ENCODE measurements at regions not wholly inside any gene's neighbourhood (a gene's known extent, or its start where the extent isn't known, plus 50 kb on each side); places are given as distances from the start of the nearest gene placed in this dataset.

- Histone ChIP-seq H4K20me1 (ENCODE audit: insufficient read depth) (no peaks in the 10 kb centered on the region), H3K4me2 (ENCODE audit: low read length) (no peak overlapping the region), H3K9me2 (ENCODE audit: insufficient read depth, low read length) (no peaks in the 10 kb centered on the region), H3K79me2 (replicated peaks; ENCODE audit: insufficient read depth, low read length) (no peaks in the 10 kb centered on the region), H3K9me3 (ENCODE audit: low read length) (no peaks in the 10 kb centered on the region), H3K36me3 (ENCODE audit: insufficient read depth, low read length) (no peaks in the 10 kb centered on the region), H2AFZ (ENCODE audit: low read depth, low read length) (no peak overlapping the region), H3K27ac (ENCODE audit: low read length) (no peak overlapping the region), H3K27me3 (ENCODE audit: insufficient read depth, low read depth, low read length) (no peaks in the 10 kb centered on the region), H3F3A (ENCODE audit: insufficient read depth, low read length, poor library complexity, severe bottlenecking) (no peaks in the 10 kb centered on the region), H3K9ac (ENCODE audit: low read length) (no peak overlapping the region), H3K4me3 (ENCODE audit: low read length) (no peak overlapping the region)
- TF ChIP-seq CTCF (IDR thresholded peaks at IDR 0.05; ENCODE audit: poor library complexity, severe bottlenecking) (no peak), EZH2 (IDR thresholded peaks at IDR 0.05; ENCODE audit: borderline replicate concordance, insufficient read depth, low read length, poor library complexity, severe bottlenecking) (no peak), TAF1 (IDR thresholded peaks at IDR 0.05; ENCODE audit: low read depth) (no peak), SMC3 (conservative IDR thresholded peaks at IDR 0.05; ENCODE audit: poor library complexity) (no peak), RAD21 (conservative IDR thresholded peaks at IDR 0.05) (no peak), MXI1 (conservative IDR thresholded peaks at IDR 0.05; ENCODE audit: poor library complexity, severe bottlenecking) (no peak), EP300 (conservative IDR thresholded peaks at IDR 0.05; ENCODE audit: poor library complexity, severe bottlenecking) (no peak), REST (IDR thresholded peaks at IDR 0.05; ENCODE audit: borderline replicate concordance) (no peak), POLR2AphosphoS5 (IDR thresholded peaks at IDR 0.05) (no peak)
These were observed 249.4 kb upstream of the SLCO3A1 start for GRCh38 chr15:91604122-91604521.

GRCh38 chr15:91605576-91605975, 247.9 kb upstream of the SLCO3A1 start:
- Histone ChIP-seq H4K20me1 (ENCODE audit: insufficient read depth) (no peaks in the 10 kb centered on the region), H3K9me3 (ENCODE audit: low read length) (no peaks in the 10 kb centered on the region), H3K27ac (ENCODE audit: low read length) (peak overlapping the region; percentile 23), H2AFZ (ENCODE audit: low read depth, low read length) (no peak overlapping the region), H3K9ac (ENCODE audit: low read length) (no peak overlapping the region), H3K36me3 (ENCODE audit: insufficient read depth, low read length) (no peaks in the 10 kb centered on the region), H3K9me2 (ENCODE audit: insufficient read depth, low read length) (no peaks in the 10 kb centered on the region), H3K27me3 (ENCODE audit: insufficient read depth, low read depth, low read length) (no peaks in the 10 kb centered on the region), H3K4me3 (ENCODE audit: low read length) (peak overlapping the region; percentile 13), H3K4me2 (ENCODE audit: low read length) (peak overlapping the region; percentile 32), H3K79me2 (replicated peaks; ENCODE audit: insufficient read depth, low read length) (no peaks in the 10 kb centered on the region), H3F3A (ENCODE audit: insufficient read depth, low read length, poor library complexity, severe bottlenecking) (no peaks in the 10 kb centered on the region)
- TF ChIP-seq SMC3 (conservative IDR thresholded peaks at IDR 0.05; ENCODE audit: poor library complexity) (no peak), POLR2AphosphoS5 (IDR thresholded peaks at IDR 0.05) (no peak)

- Histone ChIP-seq H3K79me2 (replicated peaks; ENCODE audit: insufficient read depth, low read length) (no peaks in the 10 kb centered on the region), H3K36me3 (ENCODE audit: insufficient read depth, low read length) (no peaks in the 10 kb centered on the region), H3K9ac (ENCODE audit: low read length) (no peak overlapping the region), H3K27me3 (ENCODE audit: insufficient read depth, low read depth, low read length) (no peaks in the 10 kb centered on the region), H3F3A (ENCODE audit: insufficient read depth, low read length, poor library complexity, severe bottlenecking) (no peaks in the 10 kb centered on the region), H4K20me1 (ENCODE audit: insufficient read depth) (no peaks in the 10 kb centered on the region), H3K9me3 (ENCODE audit: low read length) (no peaks in the 10 kb centered on the region), H2AFZ (ENCODE audit: low read depth, low read length) (no peak overlapping the region), H3K9me2 (ENCODE audit: insufficient read depth, low read length) (no peaks in the 10 kb centered on the region), H3K4me2 (ENCODE audit: low read length) (no peak overlapping the region), H3K27ac (ENCODE audit: low read length) (peak overlapping the region; percentile 58), H3K4me3 (ENCODE audit: low read length) (no peak overlapping the region)
- TF ChIP-seq POLR2AphosphoS5 (IDR thresholded peaks at IDR 0.05), result no peak
- no peak for TF ChIP-seq CTCF (IDR thresholded peaks at IDR 0.05; ENCODE audit: poor library complexity, severe bottlenecking)
- no peak for TF ChIP-seq MXI1 (conservative IDR thresholded peaks at IDR 0.05; ENCODE audit: poor library complexity, severe bottlenecking)
- no peak for TF ChIP-seq REST (IDR thresholded peaks at IDR 0.05; ENCODE audit: borderline replicate concordance)
- no peak for TF ChIP-seq EZH2 (IDR thresholded peaks at IDR 0.05; ENCODE audit: borderline replicate concordance, insufficient read depth, low read length, poor library complexity, severe bottlenecking)
- TF ChIP-seq TAF1 (IDR thresholded peaks at IDR 0.05; ENCODE audit: low read depth), result no peak
- no peak for TF ChIP-seq EP300 (conservative IDR thresholded peaks at IDR 0.05; ENCODE audit: poor library complexity, severe bottlenecking)
- no peak for TF ChIP-seq SMC3 (conservative IDR thresholded peaks at IDR 0.05; ENCODE audit: poor library complexity)
- no peak for TF ChIP-seq RAD21 (conservative IDR thresholded peaks at IDR 0.05)
These were observed 244.3 kb upstream of the SLCO3A1 start for GRCh38 chr15:91609231-91609630.
